ENCODE measurements at regions not wholly inside any gene's neighbourhood (a gene's known extent, or its start where the extent isn't known, plus 50 kb on each side); places are given as distances from the start of the nearest gene placed in this dataset.

- TF ChIP-seq CTCF (IDR thresholded peaks at IDR 0.05; ENCODE audit: borderline replicate concordance, extremely low read depth, insufficient read depth) = no peak
- Histone ChIP-seq H3K9ac (ENCODE audit: low read length in 3 of 3) (no peak overlapping the region), H3K27me3 (ENCODE audit: control insufficient read depth, insufficient read depth, low read length) (no peaks in the 10 kb centered on the region), H3K9me3 (ENCODE audit: control insufficient read depth in 2 of 3, insufficient read depth in 1 of 3, low read length in 3 of 3) (no peaks in the 10 kb centered on the region), H3K27ac (ENCODE audit: low read depth in 2 of 2, low read length in 2 of 2) (no peak overlapping the region), H3K36me3 (ENCODE audit: control insufficient read depth in 2 of 3, insufficient read depth in 3 of 3, low read length in 3 of 3) (no peaks in the 10 kb centered on the region), H3K4me3 (ENCODE audit: low read length in 3 of 3) (no peak overlapping the region), H3K4me1 (ENCODE audit: control insufficient read depth in 2 of 3, insufficient read depth in 2 of 3, low read depth in 1 of 3, low read length in 3 of 3) (no peaks in the 10 kb centered on the region)
- DNase-seq (no peak), FAIRE-seq (no peak)
- intact Hi-C loops (cut with DNase I) = no loop called here
Measured at GRCh38 chr12:127355061-127355841, 911.7 kb upstream of the TMEM132C start.

GRCh38 chr12:127358888-127359287, 908.1 kb upstream of the TMEM132C start:
- no peaks in the 10 kb centered on the region for H3K9me3 ChIP-seq (ENCODE audit: control insufficient read depth in 2 of 3, insufficient read depth in 1 of 3, low read length in 3 of 3)
- no peaks in the 10 kb centered on the region for H3K4me1 ChIP-seq (ENCODE audit: control insufficient read depth in 2 of 3, insufficient read depth in 2 of 3, low read depth in 1 of 3, low read length in 3 of 3)
- no peak for TF ChIP-seq CTCF (IDR thresholded peaks at IDR 0.05; ENCODE audit: borderline replicate concordance, extremely low read depth, insufficient read depth)
- no peaks in the 10 kb centered on the region for H3K27me3 ChIP-seq (ENCODE audit: control insufficient read depth, insufficient read depth, low read length)
- intact Hi-C loops (cut with DNase I) = no loop called here
- no peak overlapping the region for H3K27ac ChIP-seq (ENCODE audit: low read depth in 2 of 2, low read length in 2 of 2)
- DNase-seq (no peak), FAIRE-seq (no peak)
- H3K4me3 ChIP-seq (ENCODE audit: low read length in 3 of 3) = no peak overlapping the region
- H3K36me3 ChIP-seq (ENCODE audit: control insufficient read depth in 2 of 3, insufficient read depth in 3 of 3, low read length in 3 of 3) = no peaks in the 10 kb centered on the region
- no peak overlapping the region for H3K9ac ChIP-seq (ENCODE audit: low read length in 3 of 3)

GRCh38 chr12:127360580-127360979, 906.4 kb upstream of the TMEM132C start:
- H3K4me3 ChIP-seq (ENCODE audit: low read length in 3 of 3) = no peak overlapping the region
- intact Hi-C loops (cut with DNase I) = no loop called here
- TF ChIP-seq CTCF (IDR thresholded peaks at IDR 0.05; ENCODE audit: borderline replicate concordance, extremely low read depth, insufficient read depth) = no peak
- FAIRE-seq (no peak), DNase-seq (no peak)
- H3K36me3 ChIP-seq (ENCODE audit: control insufficient read depth in 2 of 3, insufficient read depth in 3 of 3, low read length in 3 of 3) = no peaks in the 10 kb centered on the region
- H3K9me3 ChIP-seq (ENCODE audit: control insufficient read depth in 2 of 3, insufficient read depth in 1 of 3, low read length in 3 of 3) = no peaks in the 10 kb centered on the region
- no peaks in the 10 kb centered on the region for H3K4me1 ChIP-seq (ENCODE audit: control insufficient read depth in 2 of 3, insufficient read depth in 2 of 3, low read depth in 1 of 3, low read length in 3 of 3)
- no peaks in the 10 kb centered on the region for H3K27me3 ChIP-seq (ENCODE audit: control insufficient read depth, insufficient read depth, low read length)
- H3K27ac ChIP-seq (ENCODE audit: low read depth in 2 of 2, low read length in 2 of 2) = no peak overlapping the region
- no peak overlapping the region for H3K9ac ChIP-seq (ENCODE audit: low read length in 3 of 3)
